NOMO-1 treated with dmso at 0.1 percent for 144 hours (cell line): ENCODE measurements at regions not wholly inside any gene's neighbourhood (a gene's known extent, or its start where the extent isn't known, plus 50 kb on each side); places are given as distances from the start of the nearest gene placed in this dataset.
"Not testable (repeated sequence)": the region's sequence is repeated elsewhere in the genome, so short reads cannot be mapped to it uniquely, and the experiment has no call there.

Source experiments
- DNase-seq: peaks from one replicate; lab custom pipeline; 2025; ENCODE audit not compliant: unreplicated experiment; lab: John Stamatoyannopoulos, UW

DNA sequence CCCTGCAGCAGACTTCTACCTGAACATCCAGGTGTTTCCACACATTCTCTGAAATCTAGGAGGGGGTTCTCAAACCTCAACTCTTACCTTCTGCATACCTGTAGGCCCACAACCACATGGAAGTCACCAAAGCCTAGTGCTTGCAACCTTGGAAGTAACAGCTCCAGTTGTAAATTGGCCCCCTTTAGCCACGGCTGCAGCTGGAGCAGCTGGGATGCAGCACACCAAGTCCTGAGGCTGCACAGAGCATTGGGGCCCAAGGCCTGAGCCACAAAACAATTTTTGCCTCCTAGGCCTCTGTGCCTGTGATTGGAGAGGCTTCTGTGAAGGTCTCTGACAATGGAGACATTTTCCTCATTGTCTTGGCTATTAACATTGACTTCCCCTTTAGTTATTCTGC, 772.4 kb upstream of the INTU start:
- DNase-seq: no peak

- DNase-seq: no peak
These were observed 762.8 kb upstream of the INTU start for GRCh38 chr4:126869967-126870366.

GRCh38 chr4:126871810-126872209, 760.9 kb upstream of the INTU start:
- DNase-seq: no peak

DNA sequence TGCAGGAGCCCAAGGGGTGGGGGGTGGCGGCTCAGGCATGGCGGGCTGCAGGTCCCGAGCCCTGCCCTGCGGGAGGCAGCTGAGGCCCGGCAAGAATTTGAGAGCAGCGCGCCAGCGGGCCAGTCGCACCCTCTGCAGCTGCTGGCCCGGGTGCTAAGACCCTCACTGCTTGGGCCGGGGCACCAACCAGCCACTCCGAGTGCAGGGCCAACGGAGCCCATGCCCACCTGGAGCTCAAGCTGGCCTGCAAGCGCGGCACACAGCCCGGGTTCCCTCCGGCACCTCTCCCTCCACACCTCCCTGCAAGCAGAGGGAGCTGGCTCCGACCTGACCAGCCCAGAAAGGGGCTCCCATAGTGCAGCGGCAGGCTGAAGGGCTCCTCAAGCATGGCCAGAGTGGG, 758.2 kb upstream of the INTU start:
- no peak for DNase-seq

DNA sequence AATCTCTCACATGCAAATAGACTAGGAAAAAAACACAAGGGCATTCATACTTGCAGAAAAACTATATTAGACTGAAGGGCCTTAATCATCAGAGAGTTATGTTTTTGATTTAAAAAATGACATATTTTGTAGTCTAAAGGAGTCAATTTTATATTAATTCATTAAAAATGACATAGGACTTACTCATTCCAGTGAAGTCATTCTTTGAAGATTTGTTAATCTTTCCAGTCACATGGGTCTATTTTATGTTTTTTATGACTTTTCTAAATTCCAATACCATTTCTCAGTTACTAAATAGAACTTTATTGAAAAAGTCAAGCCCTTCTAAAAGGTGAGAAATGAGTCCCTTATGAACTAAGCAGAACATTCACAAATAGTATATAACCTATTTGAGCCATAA, 743.8 kb upstream of the INTU start:
- DNase-seq: no peak

DNA sequence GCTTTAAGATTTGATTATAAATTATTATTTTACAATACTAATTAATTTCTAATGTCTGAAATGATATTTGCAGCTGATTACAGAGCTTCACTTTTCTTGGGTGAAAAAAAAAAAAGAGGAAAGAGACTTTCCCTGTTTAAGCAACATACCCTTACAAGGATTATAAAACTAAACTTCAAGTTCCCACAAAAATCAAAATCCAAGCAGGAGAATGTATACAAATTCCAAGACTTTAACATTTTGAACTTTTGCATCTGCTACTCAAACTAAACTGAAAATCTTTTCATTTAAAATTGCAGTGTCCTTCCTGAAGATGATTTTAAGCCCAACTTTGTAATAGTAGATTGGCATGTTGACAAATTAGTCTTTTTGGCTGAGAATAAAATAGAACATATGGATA, 742.4 kb upstream of the INTU start:
- no peak for DNase-seq

GRCh38 chr4:126890994-126891393, 741.8 kb upstream of the INTU start:
- DNase-seq: no peak

DNA sequence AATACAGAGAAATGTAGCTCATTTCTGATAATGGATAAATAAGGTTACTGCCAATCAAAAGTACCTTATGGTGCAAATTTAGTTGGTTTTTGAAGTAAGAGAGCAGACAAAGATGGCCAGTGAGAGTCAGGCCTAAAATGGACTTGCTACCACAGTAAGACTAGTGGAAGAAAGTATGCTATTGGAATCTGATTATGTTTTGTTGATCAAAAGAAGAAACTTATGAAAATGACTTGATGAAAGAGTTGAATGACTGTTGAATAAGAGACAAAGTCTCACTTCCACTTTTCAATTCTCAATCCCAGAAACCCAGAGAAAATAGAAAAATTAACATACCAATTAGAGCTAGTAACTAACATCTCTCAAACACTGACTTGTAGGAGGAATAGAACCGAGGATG, 737.8 kb upstream of the INTU start:
- DNase-seq: no peak

DNA sequence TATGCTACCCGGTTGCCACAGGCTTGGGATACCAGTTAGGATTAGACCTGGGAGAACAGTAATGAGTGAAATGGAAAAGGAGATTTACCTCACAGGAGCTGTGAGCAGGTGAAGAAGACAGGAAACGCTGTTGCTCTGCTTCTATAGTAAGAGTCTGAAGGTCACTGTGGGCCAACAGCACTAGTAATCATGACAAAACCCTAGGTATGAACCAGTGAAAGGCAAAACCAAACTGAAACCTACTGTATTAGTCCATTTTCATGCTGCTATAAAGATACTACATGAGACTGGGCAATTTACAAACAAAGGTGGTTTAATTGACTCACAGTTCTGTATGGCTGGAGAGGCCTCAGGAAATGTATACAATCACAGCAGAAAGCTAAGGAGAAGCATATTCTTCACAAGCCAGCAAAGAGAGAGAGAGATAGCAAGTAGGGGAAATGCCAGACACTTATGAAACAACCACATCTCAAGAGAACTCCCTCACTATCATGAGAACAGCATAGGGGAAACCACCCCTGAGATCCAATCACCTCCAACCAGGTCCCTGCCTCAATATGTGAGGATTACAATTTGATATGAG, 736.7 kb upstream of the INTU start:
- no peak for DNase-seq

GRCh38 chr4:126897038-126897437, 735.7 kb upstream of the INTU start:
- no peak for DNase-seq

- DNase-seq: no peak
These were observed 733.9 kb upstream of the INTU start for GRCh38 chr4:126898815-126899214.

DNA sequence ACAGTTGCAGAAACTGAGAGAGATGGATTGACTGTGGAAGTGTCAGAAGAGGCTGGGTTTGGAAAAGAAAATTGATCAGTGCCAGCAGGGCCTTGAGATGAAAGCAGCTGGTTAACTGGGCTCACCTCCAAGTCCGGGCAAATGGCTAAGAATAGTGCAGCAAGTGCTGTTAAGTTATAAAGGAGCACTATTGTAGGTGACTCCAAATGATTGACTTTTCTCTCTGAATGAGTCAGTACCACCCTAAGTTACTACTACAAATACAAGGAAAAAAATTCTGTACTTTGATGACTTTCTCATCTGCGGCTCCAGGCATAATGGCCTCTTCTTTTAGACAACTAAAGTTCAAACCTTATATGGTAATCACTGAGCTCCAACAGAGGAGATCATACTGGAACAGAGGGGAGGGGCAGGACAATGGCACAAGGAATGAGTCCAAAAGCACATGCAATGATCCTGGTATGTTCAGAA, 733.4 kb upstream of the INTU start:
- no peak for DNase-seq

- no peak for DNase-seq
These were observed 726.3 kb upstream of the INTU start for GRCh38 chr4:126906466-126906865.

DNA sequence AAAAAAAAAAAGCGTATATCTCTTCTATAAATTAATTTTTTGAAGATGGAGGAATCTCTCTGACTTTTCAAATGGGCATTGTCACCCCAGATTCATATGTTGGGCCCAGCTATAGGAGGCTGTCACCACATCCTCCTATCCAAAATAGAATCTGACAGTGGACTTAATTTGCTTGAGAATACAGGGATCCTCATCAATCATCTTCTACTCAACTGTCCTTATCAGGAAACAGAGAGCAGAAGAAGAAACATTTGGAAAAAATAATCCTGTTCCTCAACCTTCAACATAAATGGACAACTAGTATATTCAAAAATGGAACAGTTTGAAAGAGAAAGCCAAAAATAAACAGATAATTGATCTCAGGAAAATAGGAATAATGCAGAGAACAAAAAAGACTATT, 725.4 kb upstream of the INTU start:
- DNase-seq: no peak

DNA sequence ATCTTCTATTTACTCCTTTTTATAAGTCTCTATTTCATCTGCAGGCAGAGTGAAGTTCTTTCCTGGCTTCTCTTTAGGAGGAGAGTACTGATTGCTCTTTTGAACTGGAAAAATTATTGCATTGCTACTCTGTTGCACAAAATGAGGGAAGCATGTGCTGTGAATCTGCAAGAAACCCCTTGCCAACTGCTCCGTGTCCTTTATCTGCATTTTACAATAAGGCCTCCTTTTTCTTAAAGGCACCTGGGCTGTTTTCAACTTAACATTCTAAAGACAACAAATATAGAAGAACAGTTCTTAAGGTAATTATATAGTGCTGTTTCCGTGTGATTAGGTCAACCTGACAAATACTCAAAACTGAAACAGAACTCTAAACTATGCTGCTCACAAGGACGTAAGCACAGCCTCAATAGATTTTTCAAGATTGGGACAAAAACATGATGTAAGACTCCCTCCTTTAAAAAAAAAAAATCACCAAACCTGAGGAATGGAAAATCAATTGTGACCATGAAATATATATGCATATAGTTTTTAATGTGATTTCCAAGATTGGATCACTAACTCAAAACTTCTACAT, 716.6 kb upstream of the INTU start:
- DNase-seq: no peak

- DNase-seq: no peak
These were observed 716.1 kb upstream of the INTU start for GRCh38 chr4:126916626-126917140.

DNA sequence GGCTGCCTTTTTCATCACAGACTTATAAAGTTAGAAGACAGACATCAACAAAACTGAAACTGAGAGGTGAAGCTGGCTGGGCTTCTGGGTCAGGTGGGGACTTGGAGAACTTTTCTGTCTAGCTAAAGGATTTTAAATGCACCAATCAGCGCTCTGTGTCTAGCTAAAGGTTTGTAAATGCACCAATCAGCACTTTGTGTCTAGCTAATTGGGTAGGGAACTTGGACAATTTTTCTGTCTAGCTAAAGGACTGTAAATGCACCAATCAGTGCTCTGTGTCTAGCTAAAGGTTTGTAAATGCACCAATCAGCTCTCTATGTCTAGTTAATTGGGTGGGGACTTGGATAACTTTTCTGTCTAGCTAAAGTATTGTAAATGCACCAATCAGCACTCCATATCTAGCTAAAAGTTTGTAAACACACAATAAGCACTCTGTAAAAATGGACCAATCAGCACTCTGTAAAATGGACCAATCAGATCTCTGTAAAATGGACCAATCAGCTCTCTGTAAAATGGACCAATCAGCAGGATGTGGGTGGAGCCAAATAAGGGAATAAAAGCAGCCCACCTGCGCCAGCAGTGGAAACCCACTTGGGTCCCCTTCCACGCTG, 710.3 kb upstream of the INTU start:
- not testable (repeated sequence) for DNase-seq

DNA sequence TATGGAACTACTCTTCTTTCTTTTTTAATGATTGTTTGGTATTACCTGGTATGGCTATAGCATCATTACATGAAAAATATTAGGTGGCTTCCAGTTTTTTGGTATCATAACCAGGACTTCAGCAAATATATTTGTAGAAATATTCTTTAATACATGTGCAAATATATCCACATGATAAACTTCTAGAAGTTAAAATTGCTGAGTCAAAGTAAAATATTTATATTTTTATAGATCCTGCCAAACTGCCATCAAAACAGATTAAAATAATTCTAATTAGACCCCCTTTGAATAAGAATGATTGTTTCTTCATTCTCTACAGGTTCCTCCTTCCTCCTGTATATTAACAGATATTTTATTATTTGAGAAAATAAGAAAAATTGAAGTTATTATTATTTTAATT, 708.5 kb upstream of the INTU start:
- DNase-seq: no peak

DNA sequence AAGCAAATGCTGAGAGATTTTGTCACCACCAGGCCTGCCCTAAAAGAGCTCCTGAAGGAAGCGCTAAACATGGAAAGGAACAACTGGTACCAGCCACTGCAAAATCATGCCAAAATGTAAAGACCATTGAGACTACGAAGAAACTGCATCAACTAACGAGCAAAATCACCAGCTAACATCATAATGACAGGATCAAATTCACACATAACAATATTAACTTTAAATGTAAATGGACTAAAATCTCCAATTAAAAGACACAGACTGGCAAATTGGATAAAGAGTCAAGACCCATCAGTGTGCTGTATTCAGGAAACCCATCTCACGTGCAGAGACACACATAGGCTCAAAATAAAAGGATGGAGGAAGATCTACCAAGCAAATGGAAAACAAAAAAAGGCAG, 702.7 kb upstream of the INTU start:
- DNase-seq: not testable (repeated sequence)

DNA sequence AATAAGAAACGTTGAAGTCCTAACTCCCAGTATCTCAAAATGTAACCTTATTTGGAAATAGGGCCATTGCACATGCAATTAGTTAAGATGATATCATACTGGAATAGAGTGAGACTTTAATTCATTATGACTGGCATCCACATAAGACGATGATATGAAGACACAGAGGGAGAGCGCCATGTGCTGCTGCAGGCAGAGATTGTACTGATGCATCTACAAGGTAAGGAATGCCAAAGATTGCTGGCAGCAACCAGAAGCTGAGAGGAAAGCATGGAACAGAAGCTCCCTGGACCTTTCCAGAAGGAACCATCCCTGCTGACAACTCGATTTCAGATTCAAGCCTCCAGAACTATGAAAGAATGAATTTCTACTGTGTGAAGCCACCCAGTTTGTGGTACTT, 697.0 kb upstream of the INTU start:
- DNase-seq: no peak

DNA sequence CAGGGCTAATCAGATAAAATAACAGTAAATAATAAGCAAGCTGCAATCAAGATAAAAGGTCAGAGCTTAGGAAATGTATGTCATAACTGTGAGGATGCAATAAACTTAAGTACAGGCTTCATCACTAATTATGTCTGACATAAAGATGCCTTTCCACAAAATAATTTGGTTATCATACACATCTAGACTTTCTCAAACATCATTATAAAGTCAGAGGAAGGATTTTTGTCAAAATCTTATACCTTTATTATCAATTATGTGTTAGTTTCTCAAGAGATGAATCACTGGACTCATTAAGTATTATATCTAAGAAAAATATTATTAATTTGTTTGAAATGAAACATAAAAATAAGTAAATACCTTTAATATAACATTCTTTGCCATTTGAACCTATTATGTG, 695.4 kb upstream of the INTU start:
- no peak for DNase-seq

DNA sequence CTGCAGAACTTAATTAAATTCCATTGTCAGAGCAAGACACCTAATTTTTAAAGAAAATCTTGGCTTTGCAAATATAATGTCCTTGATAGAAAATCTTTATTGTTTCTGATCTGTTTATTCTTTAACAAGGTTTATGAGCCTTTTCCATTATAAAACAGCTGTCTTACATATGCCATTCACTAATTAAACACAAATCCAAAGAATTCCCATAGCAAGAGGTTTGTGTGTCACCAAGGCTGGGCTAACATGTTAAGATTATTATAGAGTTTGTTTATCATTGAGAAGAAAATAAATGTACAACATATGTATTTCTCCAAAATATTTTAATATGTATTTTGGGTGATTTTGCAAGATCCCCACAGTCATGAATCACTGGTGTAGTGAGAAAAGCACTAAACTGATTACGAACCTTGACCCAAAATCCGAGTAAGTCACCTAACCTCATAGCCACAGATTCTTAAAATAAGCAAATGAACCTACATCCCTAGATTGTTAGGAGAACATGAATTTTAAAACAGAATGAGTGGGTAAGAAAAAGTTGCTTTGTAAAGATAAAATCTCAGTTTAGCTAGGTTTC, 694.8 kb upstream of the INTU start:
- DNase-seq: no peak
